NCI-H2196 (cell line): ENCODE measurements at regions not wholly inside any gene's neighbourhood (a gene's known extent, or its start where the extent isn't known, plus 50 kb on each side); places are given as distances from the start of the nearest gene placed in this dataset.

Experiments used
- DNase-seq: peaks from one replicate; lab custom pipeline; 2025; ENCODE audit not compliant: unreplicated experiment; lab: John Stamatoyannopoulos, UW

- no peak for DNase-seq
Observed at GRCh38 chr1:172973424-172973823, 77.3 kb downstream of the TNFSF18 start.

- no peak for DNase-seq
Observed at GRCh38 chr1:172976222-172977041, 74.3 kb downstream of the TNFSF18 start.

GRCh38 chr1:172977296-172978017 lies 73.3 kb downstream of the TNFSF18 start:
- no peak for DNase-seq

GRCh38 chr1:172978595-172978994 lies 72.1 kb downstream of the TNFSF18 start:
- no peak for DNase-seq

GRCh38 chr1:172979828-172980227 lies 70.9 kb downstream of the TNFSF18 start:
- DNase-seq, result no peak

- DNase-seq, result no peak
Observed at GRCh38 chr1:172980456-172980855, 70.3 kb downstream of the TNFSF18 start.

- no peak for DNase-seq
Observed at GRCh38 chr1:172980971-172981370, 69.8 kb downstream of the TNFSF18 start.
